ENCODE measurements at regions not wholly inside any gene's neighbourhood (a gene's known extent, or its start where the extent isn't known, plus 50 kb on each side); places are given as distances from the start of the nearest gene placed in this dataset.

DNA sequence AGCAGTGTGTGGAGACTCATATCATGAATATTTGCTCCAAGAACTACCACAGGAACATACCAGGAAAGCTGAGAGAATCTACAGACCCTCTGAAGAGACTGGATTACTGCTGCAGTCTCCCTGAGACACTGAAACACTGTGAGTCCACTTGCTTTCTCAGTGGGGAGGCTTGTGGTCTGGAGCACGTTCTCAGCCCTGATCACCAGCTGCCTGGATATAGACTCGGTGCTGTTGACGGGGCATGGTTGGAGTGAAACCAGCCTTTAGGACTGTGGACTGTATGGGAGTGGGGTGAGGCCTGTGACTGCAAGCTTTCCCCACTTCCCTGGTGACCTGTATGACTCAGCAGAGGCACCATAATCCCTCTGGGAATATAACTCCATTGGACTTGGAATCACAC lies 525.8 kb upstream of the FBXO33 start:
- Histone ChIP-seq H3K27ac (ENCODE audit: low read depth, low read length, severe bottlenecking) (no peak overlapping the region), H3K9me3 (ENCODE audit: control insufficient read depth, low read length) (no peaks in the 10 kb centered on the region), H3K4me3 (ENCODE audit: extremely low read depth, insufficient read depth, low read length, poor library complexity, severe bottlenecking) (no peak overlapping the region), H3K4me1 (ENCODE audit: control insufficient read depth, insufficient read depth, low read length, poor library complexity, severe bottlenecking) (no peaks in the 10 kb centered on the region), H3K36me3 (ENCODE audit: control insufficient read depth, insufficient read depth, low read length) (no peaks in the 10 kb centered on the region)
- WGBS, 2 experiments (ENCODE audit: insufficient coverage in 2 of 2): 80 to 94% methylated on average over 1 to 3 of the region's 3 CpGs

DNA sequence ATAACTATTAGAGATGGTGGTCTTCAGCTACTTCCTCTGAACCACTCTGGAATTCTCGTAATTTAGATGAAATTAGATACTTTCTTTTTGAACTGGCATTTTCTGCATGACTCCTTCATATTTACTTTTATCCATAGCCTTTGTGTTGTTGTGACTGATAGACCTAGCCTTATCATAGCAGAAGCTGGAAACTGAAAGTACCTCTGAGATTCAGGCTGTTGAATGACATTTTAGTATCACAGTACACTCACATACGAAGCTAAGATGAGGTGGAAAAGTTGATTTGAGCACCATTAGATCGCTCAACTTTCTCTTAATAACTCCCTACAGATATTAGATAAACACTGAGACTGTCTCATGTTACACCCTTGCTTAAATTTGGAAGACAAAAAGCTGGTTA lies 525.1 kb upstream of the FBXO33 start:
- H3K9me3 ChIP-seq (ENCODE audit: control insufficient read depth, low read length): no peaks in the 10 kb centered on the region
- H3K36me3 ChIP-seq (ENCODE audit: control insufficient read depth, insufficient read depth, low read length): no peaks in the 10 kb centered on the region
- no CpG with 5 or more reads among the region's 3 CpGs for WGBS, 2 experiments (ENCODE audit: insufficient coverage in 2 of 2)
- H3K4me1 ChIP-seq (ENCODE audit: control insufficient read depth, insufficient read depth, low read length, poor library complexity, severe bottlenecking): no peaks in the 10 kb centered on the region
- no peak overlapping the region for H3K27ac ChIP-seq (ENCODE audit: low read depth, low read length, severe bottlenecking)
- H3K4me3 ChIP-seq (ENCODE audit: extremely low read depth, insufficient read depth, low read length, poor library complexity, severe bottlenecking): no peak overlapping the region

DNA sequence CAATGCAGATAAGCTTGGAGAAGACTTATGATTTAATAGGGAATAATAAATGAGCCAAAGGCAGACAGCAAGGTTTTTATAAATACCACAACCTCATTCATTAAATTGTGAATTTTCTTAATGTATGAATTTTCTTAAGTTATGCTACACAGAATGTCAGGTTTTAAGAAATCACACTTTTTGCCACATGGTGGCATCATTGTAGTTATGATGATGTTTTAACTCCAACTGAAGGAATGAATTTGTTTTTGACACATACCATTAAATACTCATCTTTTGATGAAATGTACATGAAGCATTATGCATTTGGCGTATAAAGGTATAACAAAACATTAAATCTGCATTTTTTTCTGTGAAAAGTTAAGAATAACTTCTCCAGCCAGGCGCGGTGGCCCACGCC lies 524.1 kb upstream of the FBXO33 start:
- 91 to 100% methylated on average over 3 of the region's 4 CpGs for WGBS, 2 experiments (ENCODE audit: insufficient coverage in 2 of 2)
- Histone ChIP-seq H3K27ac (ENCODE audit: low read depth, low read length, severe bottlenecking) (no peak overlapping the region), H3K4me1 (ENCODE audit: control insufficient read depth, insufficient read depth, low read length, poor library complexity, severe bottlenecking) (no peaks in the 10 kb centered on the region), H3K9me3 (ENCODE audit: control insufficient read depth, low read length) (no peaks in the 10 kb centered on the region), H3K36me3 (ENCODE audit: control insufficient read depth, insufficient read depth, low read length) (no peaks in the 10 kb centered on the region), H3K4me3 (ENCODE audit: extremely low read depth, insufficient read depth, low read length, poor library complexity, severe bottlenecking) (no peak overlapping the region)

DNA sequence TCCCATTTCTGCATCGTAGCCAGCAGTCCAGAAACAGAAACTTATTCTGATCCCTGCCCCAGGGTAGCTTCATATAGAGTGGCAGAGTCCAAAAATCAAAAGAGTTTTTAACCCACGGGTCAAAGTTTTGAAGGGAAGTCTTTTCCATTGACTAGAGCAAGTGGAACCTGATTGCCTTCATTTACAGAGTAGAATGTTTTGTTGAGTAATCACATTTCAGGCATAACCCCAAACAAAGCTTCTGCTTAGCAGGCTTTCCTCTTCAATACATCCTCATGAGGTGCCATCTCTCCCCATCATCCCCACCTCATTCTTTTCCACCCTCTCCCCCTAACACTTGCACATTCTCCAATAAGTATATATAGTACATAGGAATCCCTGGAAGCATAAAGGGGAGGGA lies 516.0 kb upstream of the FBXO33 start:
- no peaks in the 10 kb centered on the region for H3K9me3 ChIP-seq (ENCODE audit: control insufficient read depth, low read length)
- no peak overlapping the region for H3K27ac ChIP-seq (ENCODE audit: low read depth, low read length, severe bottlenecking)
- H3K4me3 ChIP-seq (ENCODE audit: extremely low read depth, insufficient read depth, low read length, poor library complexity, severe bottlenecking): no peak overlapping the region
- 88% methylated on average over 1 of the region's 2 CpGs; no CpG with 5 or more reads in 1 of the 2 experiments for WGBS, 2 experiments (ENCODE audit: insufficient coverage in 2 of 2)
- H3K36me3 ChIP-seq (ENCODE audit: control insufficient read depth, insufficient read depth, low read length): no peaks in the 10 kb centered on the region
- no peaks in the 10 kb centered on the region for H3K4me1 ChIP-seq (ENCODE audit: control insufficient read depth, insufficient read depth, low read length, poor library complexity, severe bottlenecking)

DNA sequence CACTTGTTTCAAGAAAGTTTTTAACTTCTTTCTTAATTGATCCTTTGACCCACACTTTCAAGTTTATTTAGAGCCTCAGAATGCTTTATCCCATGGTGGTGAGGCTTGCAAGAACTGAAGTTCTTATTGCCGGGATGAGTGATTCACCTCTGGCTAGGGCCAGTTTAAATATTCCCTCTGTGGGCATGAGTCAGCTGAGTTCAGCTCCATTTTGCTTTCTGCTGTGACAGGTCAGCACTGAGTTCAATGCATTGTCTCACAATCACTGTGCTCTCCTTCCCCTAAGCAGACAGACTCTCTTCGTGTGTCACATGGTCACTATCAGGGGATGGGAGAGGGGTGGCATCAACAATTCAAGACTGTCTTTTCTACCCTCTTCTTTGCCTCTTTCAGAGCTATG lies 514.6 kb upstream of the FBXO33 start:
- H3K4me1 ChIP-seq (ENCODE audit: control insufficient read depth, insufficient read depth, low read length, poor library complexity, severe bottlenecking): no peaks in the 10 kb centered on the region
- H3K36me3 ChIP-seq (ENCODE audit: control insufficient read depth, insufficient read depth, low read length): no peaks in the 10 kb centered on the region
- H3K27ac ChIP-seq (ENCODE audit: low read depth, low read length, severe bottlenecking): no peak overlapping the region
- H3K4me3 ChIP-seq (ENCODE audit: extremely low read depth, insufficient read depth, low read length, poor library complexity, severe bottlenecking): no peak overlapping the region
- WGBS, 2 experiments (ENCODE audit: insufficient coverage in 2 of 2): 29 to 86% methylated on average over 1 of the region's 2 CpGs
- no peaks in the 10 kb centered on the region for H3K9me3 ChIP-seq (ENCODE audit: control insufficient read depth, low read length)

DNA sequence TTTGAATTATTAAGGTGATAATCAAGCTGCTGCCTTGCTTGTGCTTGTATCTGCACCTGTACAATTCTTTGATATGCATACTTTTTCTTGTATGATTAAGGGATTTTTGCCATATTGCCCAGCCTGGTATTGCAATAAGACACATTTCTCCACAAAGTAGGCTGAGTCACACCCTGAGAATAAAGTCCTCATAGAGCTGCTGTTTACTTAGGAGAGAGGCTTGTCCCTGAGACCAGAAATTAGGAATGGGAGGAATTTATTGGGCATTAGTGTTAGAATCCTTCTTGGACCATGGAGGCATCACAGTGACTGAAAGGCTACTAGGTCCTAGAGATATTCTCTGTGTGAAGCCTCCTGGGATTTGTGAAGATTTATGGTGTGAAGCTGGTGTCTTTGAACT lies 506.8 kb upstream of the FBXO33 start:
- no peaks in the 10 kb centered on the region for H3K9me3 ChIP-seq (ENCODE audit: control insufficient read depth, low read length)

DNA sequence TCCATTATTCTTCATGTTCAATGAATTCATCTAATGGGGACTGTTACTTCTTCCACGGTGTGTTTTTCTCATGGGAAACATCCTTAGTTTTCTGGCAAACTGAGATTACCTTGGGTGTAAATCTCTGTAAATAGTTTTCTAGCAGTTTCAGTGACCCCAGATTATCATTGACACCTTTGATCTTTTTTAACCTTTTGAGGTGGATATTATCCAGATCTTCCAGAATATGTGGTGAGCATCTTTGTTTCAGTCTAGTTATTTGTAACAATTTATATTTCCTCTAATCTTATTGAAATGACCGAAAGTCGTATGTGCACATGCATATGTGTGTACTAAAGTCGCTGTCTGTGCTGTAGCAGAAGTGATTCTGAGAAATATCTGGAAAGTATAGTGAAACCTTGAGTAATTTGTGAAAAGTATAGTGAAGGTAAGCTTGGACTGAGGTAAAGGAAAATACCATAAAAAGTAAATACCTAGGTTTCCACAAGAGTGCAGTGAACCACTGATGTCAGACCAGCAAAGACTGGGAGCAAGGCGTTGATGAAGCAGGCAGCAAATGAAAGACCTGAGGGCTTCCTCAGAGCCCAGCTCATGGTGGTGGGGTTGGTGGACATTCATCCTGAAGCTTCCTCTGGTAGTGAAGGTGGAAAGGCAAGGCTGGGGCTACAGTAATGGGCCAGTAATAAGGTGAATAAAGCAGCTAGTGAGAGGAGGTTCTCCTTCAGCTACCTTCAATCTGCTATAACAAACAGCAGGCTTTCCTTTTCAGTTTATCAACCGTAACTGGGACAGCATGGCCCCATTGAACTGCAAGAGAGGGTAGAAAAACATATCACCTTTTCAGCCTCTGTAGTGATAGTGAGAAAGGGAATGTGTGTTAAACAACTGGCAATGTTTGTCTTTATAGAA lies 480.2 kb upstream of the FBXO33 start:
- Histone ChIP-seq H3K4me1 (ENCODE audit: control insufficient read depth, insufficient read depth, low read length, poor library complexity, severe bottlenecking) (no peaks in the 10 kb centered on the region), H3K9me3 (ENCODE audit: control insufficient read depth, low read length) (no peaks in the 10 kb centered on the region), H3K4me3 (ENCODE audit: extremely low read depth, insufficient read depth, low read length, poor library complexity, severe bottlenecking) (no peak overlapping the region), H3K27ac (ENCODE audit: low read depth, low read length, severe bottlenecking) (no peak overlapping the region), H3K36me3 (ENCODE audit: control insufficient read depth, insufficient read depth, low read length) (no peaks in the 10 kb centered on the region)
- WGBS, 2 experiments (ENCODE audit: insufficient coverage in 2 of 2): 89 to 94% methylated on average over 2 to 4 of the region's 6 CpGs

More for the DNA sequence above, 506.8 kb upstream of the FBXO33 start:
- H3K4me1 ChIP-seq (ENCODE audit: control insufficient read depth, insufficient read depth, low read length, poor library complexity, severe bottlenecking): peaks cover 4% of the 10 kb centered on the region
- no peaks in the 10 kb centered on the region for H3K36me3 ChIP-seq (ENCODE audit: control insufficient read depth, insufficient read depth, low read length)
- H3K4me3 ChIP-seq (ENCODE audit: extremely low read depth, insufficient read depth, low read length, poor library complexity, severe bottlenecking): no peak overlapping the region
- H3K27ac ChIP-seq (ENCODE audit: low read depth, low read length, severe bottlenecking): no peak overlapping the region

DNA sequence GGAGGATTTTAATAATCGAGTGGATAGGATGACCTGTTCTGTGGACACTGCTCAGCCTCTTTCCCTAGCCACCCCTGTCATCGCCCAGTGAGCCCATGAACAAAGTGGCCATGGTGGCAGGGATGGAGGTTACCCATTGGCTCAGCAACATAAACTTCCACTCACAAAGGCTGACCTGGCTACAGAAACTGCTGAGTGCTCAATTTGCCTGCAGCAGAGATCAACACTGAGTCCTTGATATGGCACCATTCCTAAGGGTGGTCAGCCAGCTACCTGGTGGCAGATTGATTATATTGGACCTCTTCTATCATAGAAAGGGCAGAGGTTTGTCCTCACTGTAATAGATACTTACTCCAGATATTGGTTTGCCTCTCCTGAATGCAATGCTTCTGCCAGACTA lies 465.4 kb upstream of the FBXO33 start:
- no peaks in the 10 kb centered on the region for H3K9me3 ChIP-seq (ENCODE audit: control insufficient read depth, low read length)
- H3K27ac ChIP-seq (ENCODE audit: low read depth, low read length, severe bottlenecking): no peak overlapping the region
- no peak overlapping the region for H3K4me3 ChIP-seq (ENCODE audit: extremely low read depth, insufficient read depth, low read length, poor library complexity, severe bottlenecking)
- H3K36me3 ChIP-seq (ENCODE audit: control insufficient read depth, insufficient read depth, low read length): no peaks in the 10 kb centered on the region
- 100% methylated on average over 2 of the region's 2 CpGs for WGBS, 2 experiments (ENCODE audit: insufficient coverage in 2 of 2)
- no peaks in the 10 kb centered on the region for H3K4me1 ChIP-seq (ENCODE audit: control insufficient read depth, insufficient read depth, low read length, poor library complexity, severe bottlenecking)

DNA sequence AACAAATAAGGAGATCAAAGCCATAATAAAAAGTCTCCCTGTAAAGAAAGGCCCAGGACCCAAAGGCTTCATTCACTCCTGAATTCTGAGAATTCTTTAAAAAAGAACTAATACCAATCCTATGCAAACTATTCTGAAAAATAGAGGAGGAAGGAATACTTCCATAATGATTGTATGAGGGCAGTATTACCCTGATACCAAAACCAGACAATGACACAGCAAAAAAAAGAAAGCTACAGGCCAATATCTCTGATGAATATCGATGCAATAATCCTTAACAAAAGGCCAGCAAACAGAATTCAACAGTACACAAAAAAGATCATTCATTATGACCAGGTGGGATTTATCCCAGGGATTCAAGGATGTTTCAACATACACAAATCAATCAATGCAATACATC lies 457.8 kb upstream of the FBXO33 start:
- Histone ChIP-seq H3K4me1 (ENCODE audit: control insufficient read depth, insufficient read depth, low read length, poor library complexity, severe bottlenecking) (no peaks in the 10 kb centered on the region), H3K9me3 (ENCODE audit: control insufficient read depth, low read length) (no peaks in the 10 kb centered on the region), H3K4me3 (ENCODE audit: extremely low read depth, insufficient read depth, low read length, poor library complexity, severe bottlenecking) (no peak overlapping the region), H3K36me3 (ENCODE audit: control insufficient read depth, insufficient read depth, low read length) (no peaks in the 10 kb centered on the region), H3K27ac (ENCODE audit: low read depth, low read length, severe bottlenecking) (no peak overlapping the region)
- no CpG with 5 or more reads among the region's 1 CpG for WGBS, 2 experiments (ENCODE audit: insufficient coverage in 2 of 2)

DNA sequence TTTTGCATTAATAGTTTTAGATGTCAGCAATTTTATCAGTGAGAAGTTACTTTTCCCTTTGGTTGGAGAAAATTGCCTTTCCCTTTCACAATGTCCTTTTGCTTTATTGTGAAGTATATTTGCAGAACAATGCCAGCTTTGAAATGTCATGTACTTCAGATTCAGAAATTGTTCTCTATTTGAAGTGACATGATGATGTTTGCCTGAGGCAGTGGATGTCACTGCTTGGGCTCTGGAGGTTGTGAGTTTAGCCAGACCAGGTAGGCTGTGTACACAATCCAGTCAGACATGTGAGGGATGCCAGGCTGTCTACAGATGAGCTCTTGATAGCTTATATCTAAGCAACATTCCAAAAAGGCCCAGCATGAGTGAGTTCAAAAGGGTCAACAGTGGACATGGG lies 451.9 kb upstream of the FBXO33 start:
- Histone ChIP-seq H3K27ac (ENCODE audit: low read depth, low read length, severe bottlenecking) (no peak overlapping the region), H3K4me1 (ENCODE audit: control insufficient read depth, insufficient read depth, low read length, poor library complexity, severe bottlenecking) (no peaks in the 10 kb centered on the region), H3K4me3 (ENCODE audit: extremely low read depth, insufficient read depth, low read length, poor library complexity, severe bottlenecking) (no peak overlapping the region), H3K36me3 (ENCODE audit: control insufficient read depth, insufficient read depth, low read length) (no peaks in the 10 kb centered on the region), H3K9me3 (ENCODE audit: control insufficient read depth, low read length) (no peaks in the 10 kb centered on the region)

DNA sequence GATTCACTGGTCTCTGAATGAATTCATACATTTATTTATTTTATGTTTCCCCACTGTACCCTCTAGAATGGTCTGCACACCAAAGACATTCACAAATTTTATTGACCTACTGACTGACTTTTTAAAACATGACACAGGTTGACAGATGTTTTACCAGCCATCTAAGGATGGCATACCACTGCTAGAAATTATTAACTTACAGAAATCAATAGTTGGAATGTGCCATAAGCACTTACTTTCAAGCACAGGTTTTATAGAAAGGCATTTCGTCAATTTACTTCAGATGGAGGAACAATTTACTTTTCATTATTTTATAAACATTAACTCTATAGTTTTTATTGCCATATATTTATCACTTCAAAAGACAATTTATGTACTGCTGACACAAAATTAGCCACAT lies 448.7 kb upstream of the FBXO33 start:
- H3K36me3 ChIP-seq (ENCODE audit: control insufficient read depth, insufficient read depth, low read length): no peaks in the 10 kb centered on the region
- no peaks in the 10 kb centered on the region for H3K9me3 ChIP-seq (ENCODE audit: control insufficient read depth, low read length)
- no peak overlapping the region for H3K4me3 ChIP-seq (ENCODE audit: extremely low read depth, insufficient read depth, low read length, poor library complexity, severe bottlenecking)
- H3K27ac ChIP-seq (ENCODE audit: low read depth, low read length, severe bottlenecking): no peak overlapping the region
- no CpG with 5 or more reads among the region's 1 CpG for WGBS, 2 experiments (ENCODE audit: insufficient coverage in 2 of 2)
- H3K4me1 ChIP-seq (ENCODE audit: control insufficient read depth, insufficient read depth, low read length, poor library complexity, severe bottlenecking): no peaks in the 10 kb centered on the region

Measured in mesodermal cell (in vitro differentiated cells).